Glomerular visceral epithelial cell (primary cell): ENCODE measurements at regions not wholly inside any gene's neighbourhood (a gene's known extent, or its start where the extent isn't known, plus 50 kb on each side); places are given as distances from the start of the nearest gene placed in this dataset.
A peak's percentile ranks its signal among the peaks of the same experiment; 100 is the strongest.

Experiments used
- DNase-seq: peaks from one replicate; pipeline ENCODE4 v3.0.0-alpha.2; 2016; ENCODE audit errors: extremely low spot score

DNA sequence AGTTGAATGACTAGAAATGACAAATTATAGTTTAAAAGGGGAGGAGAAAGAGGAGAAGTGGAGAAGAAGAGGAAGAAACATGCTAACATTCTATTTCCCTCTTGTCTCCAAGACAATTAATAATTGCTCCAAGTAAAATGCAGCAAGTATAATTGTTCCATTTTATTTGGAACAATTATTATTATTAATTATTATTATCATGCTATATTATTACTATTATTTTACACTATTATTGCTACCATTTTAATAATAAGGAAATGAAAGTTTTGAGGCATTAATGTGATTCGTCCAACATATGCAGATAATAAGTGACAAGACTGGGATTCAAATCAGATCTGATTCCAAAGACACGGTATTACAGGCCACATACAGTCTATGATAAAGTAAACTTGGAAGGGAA is 293.6 kb upstream of the ZC3H12C start:
- no peak for DNase-seq

GRCh38 chr11:109804911-109805310 is 288.3 kb upstream of the ZC3H12C start:
- DNase-seq: no peak

DNA sequence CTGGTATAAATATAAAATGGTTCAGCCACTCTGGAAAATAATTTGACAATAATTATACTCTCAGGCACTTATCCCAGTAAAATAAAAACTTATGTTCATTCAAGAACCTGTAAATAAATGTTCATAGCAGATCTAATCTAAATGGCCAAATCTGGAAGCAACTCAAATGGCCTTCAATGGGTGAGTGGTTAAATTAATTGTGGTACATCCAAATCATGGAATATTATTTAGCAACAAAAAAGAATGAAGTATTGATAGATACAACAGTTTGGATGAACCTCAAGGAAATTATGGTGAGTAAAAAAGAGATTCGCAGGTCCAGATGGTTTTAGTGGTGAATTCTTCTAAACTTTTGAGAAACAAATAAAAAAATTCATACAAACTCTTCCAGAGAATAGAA is 287.0 kb upstream of the ZC3H12C start:
- no peak for DNase-seq

GRCh38 chr11:109808569-109808968 is 284.6 kb upstream of the ZC3H12C start:
- no peak for DNase-seq

DNA sequence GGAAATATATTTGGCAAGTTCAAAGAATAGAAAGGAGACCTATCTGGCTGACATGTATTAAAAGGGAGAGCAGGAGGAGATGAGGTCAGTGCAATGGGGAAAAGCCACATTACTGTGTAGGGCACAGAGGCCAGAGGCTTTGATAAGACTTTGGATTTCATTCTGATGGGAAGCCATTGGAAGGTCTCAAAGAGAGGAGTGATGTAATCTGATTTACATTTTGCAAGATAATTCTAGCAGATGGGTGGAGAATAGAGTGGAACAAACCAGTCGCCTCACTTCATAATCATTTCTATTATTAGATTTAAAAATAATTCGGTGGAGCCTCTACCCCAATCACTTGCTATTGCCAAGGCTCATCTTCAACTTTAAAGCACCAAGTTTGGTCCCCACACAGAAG is 278.4 kb upstream of the ZC3H12C start:
- DNase-seq: no peak

DNA sequence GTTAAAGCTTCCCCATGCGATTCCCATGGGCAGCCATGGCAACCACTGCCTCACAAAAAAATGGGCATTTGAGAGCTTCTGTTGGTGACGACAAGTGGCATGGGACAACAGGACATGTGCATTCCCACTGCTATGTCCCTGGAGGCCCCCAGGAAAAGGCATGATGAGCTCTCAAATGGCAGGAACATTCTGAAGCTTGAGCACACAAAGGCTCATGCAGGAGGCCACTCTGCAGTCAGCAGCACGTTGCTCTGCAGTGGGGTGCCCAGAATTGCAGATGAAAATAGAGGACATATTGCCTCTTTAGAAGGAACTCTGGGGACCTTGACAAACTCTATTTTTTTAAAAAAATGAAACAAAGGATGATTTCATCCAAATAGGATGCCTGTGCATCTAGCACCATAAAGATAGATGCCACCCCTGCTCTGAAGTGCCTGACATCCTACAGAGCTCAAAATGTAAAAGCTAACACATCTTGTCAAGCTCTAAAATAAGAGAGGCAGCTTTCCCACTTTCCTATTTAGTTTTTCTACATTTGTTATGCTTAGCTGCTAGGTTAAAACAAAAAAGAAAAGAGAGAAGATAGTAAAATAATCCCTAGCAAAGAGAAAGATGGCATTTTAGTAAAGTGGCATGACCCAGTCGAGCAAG is 277.6 kb upstream of the ZC3H12C start:
- no peak for DNase-seq

DNA sequence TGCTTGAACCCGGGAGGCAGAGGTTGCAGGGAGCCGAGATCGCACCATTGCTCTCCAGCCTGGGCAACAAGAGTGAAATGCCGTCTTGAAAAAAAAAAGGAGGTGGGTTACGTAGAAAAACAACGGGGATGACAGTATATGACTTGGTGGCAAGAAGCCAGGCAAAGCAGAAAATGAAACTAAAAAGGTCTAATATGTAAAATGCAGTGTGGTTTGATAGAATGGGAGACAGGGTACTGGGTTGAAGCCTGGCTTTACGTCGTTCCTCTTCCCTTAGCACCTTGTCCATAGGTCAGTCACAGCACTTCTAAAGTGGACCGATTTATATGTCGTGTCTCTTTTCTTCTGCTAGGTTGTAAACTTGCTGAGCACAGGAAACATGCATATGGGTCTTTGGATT is 274.9 kb upstream of the ZC3H12C start:
- DNase-seq: no peak

GRCh38 chr11:109819410-109819809 is 273.8 kb upstream of the ZC3H12C start:
- peak; percentile 28 for DNase-seq

- DNase-seq: no peak
Measured at GRCh38 chr11:109821511-109821910, 271.7 kb upstream of the ZC3H12C start.

GRCh38 chr11:109822436-109823102 is 270.6 kb upstream of the ZC3H12C start:
- no peak for DNase-seq

- DNase-seq: no peak
Measured at GRCh38 chr11:109828387-109828786, 264.8 kb upstream of the ZC3H12C start.

DNA sequence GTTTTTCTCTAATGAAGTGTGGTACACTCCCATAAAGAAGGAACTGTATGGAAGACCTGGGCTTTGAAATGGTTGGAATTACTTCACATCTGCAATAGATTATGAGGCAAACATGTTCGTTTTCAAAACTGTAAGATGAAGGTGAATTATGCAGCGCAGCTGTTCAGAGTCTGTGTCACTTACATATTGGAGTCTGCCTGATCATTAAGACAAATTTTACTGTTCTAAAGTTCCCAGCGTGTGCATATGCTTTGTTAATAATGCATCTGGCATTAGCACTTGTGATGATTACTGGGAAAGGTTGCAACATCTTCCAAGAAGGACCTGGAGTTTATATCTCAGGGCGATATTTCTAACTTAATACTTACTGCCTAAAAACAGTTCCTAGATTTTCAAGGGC is 255.2 kb upstream of the ZC3H12C start:
- DNase-seq: no peak

- no peak for DNase-seq
Measured at GRCh38 chr11:109845437-109845836, 247.8 kb upstream of the ZC3H12C start.

DNA sequence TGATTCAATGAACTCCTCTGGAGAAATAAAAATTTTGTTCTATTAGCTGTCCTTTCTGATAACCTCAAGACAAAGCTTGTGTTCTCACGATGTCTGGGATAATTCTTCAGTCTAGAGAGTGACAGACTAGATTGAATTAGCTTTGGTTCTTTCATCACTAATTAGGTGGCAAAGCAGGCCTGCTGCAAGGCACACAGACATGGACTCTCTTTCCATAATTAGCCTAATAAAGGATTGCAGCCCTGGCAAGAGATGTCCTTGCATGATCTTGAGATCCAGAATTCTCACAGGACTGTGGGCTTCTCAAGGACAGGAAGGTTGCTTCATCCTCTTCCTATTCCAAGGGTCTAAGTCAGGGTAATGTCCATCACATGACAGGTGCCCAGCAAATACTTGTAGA is 245.6 kb upstream of the ZC3H12C start:
- DNase-seq: no peak

GRCh38 chr11:109849051-109849450 is 244.1 kb upstream of the ZC3H12C start:
- DNase-seq: no peak

DNA sequence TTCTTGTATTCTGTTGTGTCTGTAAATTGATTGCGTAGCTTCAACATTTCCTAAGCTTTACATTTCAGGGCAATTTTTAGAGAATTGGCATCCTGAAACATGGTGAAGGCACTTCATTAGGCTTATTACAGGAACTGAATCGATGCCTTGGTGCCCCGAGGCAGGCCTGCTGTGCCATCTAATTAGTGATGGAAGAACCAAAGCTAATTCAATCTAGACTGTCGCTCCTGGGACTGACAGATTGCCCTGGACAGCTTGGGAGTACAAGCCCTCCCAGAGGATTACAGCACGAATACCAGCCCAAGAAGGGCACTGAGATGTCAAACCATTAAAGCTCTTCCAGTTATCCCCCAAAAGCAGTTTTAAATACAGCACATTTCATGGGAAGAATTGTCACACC is 243.2 kb upstream of the ZC3H12C start:
- DNase-seq: no peak

- DNase-seq: no peak
Measured at GRCh38 chr11:109851780-109852390, 241.3 kb upstream of the ZC3H12C start.

GRCh38 chr11:109853156-109853776 is 239.9 kb upstream of the ZC3H12C start:
- peak; percentile 53 for DNase-seq

DNA sequence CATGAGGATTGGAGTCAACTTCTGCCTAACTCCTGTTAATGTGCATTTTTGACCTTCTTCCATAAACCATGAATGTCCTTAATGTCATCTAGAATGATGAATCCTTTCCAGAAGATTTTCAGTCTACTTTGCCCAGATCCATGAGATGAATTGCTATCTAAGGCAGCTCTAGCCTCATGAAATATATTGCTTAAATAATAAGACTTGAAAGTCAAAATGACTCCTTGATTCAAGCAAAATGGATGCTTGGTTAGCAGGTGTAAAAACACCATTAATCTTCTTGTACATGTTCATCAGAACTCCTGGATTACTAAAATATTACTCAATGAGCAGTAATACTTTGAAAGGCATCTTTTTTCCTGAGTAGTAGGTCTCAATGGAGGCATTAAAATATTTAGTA is 238.5 kb upstream of the ZC3H12C start:
- no peak for DNase-seq

DNA sequence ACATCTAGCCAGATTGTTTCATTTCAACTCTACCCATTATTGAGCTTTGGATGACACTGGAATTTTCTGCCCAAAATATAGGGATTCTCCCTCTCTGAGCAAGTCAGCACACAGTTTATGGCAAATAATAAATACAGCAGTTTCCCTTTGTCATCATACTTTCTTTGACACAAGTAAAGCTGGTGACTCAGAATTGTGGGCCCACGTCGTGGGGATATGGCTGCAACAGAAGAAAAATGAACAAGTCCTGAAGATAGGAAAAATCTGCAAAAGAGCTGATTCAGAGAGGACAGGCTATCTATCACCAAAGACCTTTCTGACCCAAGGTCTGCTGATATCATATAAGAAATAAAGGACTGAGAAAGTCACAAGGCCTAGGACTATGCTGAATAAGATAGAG is 236.3 kb upstream of the ZC3H12C start:
- no peak for DNase-seq

GRCh38 chr11:109857637-109858036 is 235.6 kb upstream of the ZC3H12C start:
- no peak for DNase-seq

DNA sequence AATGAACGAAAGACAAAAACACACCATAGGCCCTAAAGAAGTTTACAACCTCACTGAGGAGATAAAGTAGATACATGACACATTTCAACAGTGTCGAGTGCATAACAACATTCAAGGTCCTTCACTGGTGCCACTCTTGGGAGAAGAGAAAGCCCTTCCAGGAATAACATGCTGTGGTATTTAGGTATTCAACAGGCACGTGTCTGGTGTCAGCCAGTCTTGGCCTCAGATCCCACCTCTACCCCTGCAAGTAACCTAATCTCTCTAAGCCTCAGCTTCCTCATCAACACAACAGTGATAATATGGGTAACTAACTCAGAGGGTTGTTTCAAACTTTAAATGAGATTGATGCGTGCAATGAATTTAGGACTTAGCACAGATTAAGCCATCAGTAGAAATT is 235.0 kb upstream of the ZC3H12C start:
- DNase-seq: no peak
